GM12878 (cell line): ENCODE measurements at regions not wholly inside any gene's neighbourhood (a gene's known extent, or its start where the extent isn't known, plus 50 kb on each side); places are given as distances from the start of the nearest gene placed in this dataset.
A peak's percentile ranks its signal among the peaks of the same experiment; 100 is the strongest.

Experiments used
- ATAC-seq: fragments of 200-7000 bp; cut with Tn5 transposase; 3 replicates; pipeline ENCODE4 v1.9.1; 2020; ENCODE audit warnings: mild to moderate bottlenecking, moderate library complexity
- BruUV-seq: library from RNA; stranded (reverse); fragments of 400-500 nt; replicated peaks from 2 replicates; lab custom pipeline; 2021; lab: Mats Ljungman, UMichigan
- CTCF ChIA-PET: fragments of 300-600 bp; sonication (Branson Sonifier 250); formaldehyde crosslinking; extraction: SDS; loops from one replicate; lab custom pipeline; 2021; ENCODE audit warnings: inconsistent platforms; lab: Yijun Ruan, JAX
- POLR2A ChIA-PET: fragments of 350-600 bp; formaldehyde crosslinking; extraction: SDS; loops from one replicate; lab custom pipeline; 2021; ENCODE audit warnings: inconsistent platforms; lab: Charles Lee
- RAD21 ChIA-PET: fragments of 300-600 bp; sonication (Branson Sonifier 250); formaldehyde crosslinking; loops from one replicate; lab custom pipeline; 2023; ENCODE audit warnings: antibody characterized with exemption; ENCODE audit not compliant: unreplicated experiment; lab: Charles Lee
- SMC1A ChIA-PET: fragments of 300-600 bp; sonication (Branson Sonifier 250); formaldehyde crosslinking; loops from one replicate; lab custom pipeline; 2023; ENCODE audit not compliant: unreplicated experiment, uncharacterized antibody; lab: Charles Lee
- DNase-seq: peaks from one replicate; pipeline ENCODE4 v3.0.0-alpha.2; 2011; ENCODE audit warnings: low read depth, low spot score
- FAIRE-seq: peaks from 3 replicates; lab custom pipeline; 2011; peaks lifted over from hg19 to GRCh38; lab: Jason Lieb, UNC
- H2AFZ ChIP-seq: 2 replicates; pipeline ENCODE4 v1.6.0; 2011; ENCODE audit warnings: low read depth, low read length, control low read depth; ENCODE audit not compliant: control insufficient read depth
- H3K27ac ChIP-seq: 2 replicates; pipeline ENCODE4 v1.5.1; 2011; ENCODE audit warnings: control low read depth; ENCODE audit not compliant: control insufficient read depth, insufficient read depth
- H3K27me3 ChIP-seq, 2 experiments: replicated peaks in 1 of 2; 2 replicates each; pipeline versions ENCODE4 v1.6.0 to v1.6.1; 2011; ENCODE audit warnings: low read length in 1 of 2; ENCODE audit not compliant: control insufficient read depth in 2 of 2, insufficient read depth in 2 of 2
- H3K36me3 ChIP-seq, 2 experiments: 2 replicates each; pipeline ENCODE4 v1.5.1; 2011; ENCODE audit warnings: low read length in 1 of 2; ENCODE audit not compliant: control insufficient read depth in 2 of 2, insufficient read depth in 2 of 2
- H3K4me1 ChIP-seq: 2 replicates; pipeline ENCODE4 v1.6.1; 2011; ENCODE audit warnings: mild to moderate bottlenecking, low read length, moderate library complexity, mixed read lengths; ENCODE audit not compliant: control insufficient read depth, insufficient read depth
- H3K4me2 ChIP-seq: 2 replicates; pipeline ENCODE4 v1.6.0; 2011; ENCODE audit warnings: control low read depth; ENCODE audit not compliant: control insufficient read depth, insufficient read depth
- H3K4me3 ChIP-seq: fragments of 200-600 bp; sonication (generic); 2 replicates; pipeline ENCODE4 v1.5.1; 2016
- H3K79me2 ChIP-seq: 2 replicates; pipeline ENCODE4 v1.6.0; 2011; ENCODE audit warnings: low read length; ENCODE audit not compliant: control insufficient read depth, insufficient read depth
- H3K9ac ChIP-seq: 2 replicates; pipeline ENCODE4 v1.8.0; 2011; ENCODE audit warnings: low read length, control low read depth, mixed read lengths; ENCODE audit not compliant: control insufficient read depth, insufficient read depth
- H3K9me3 ChIP-seq: replicated peaks from 3 replicates; pipeline ENCODE4 v1.5.1; 2011; ENCODE audit warnings: mild to moderate bottlenecking, low read length; ENCODE audit not compliant: control insufficient read depth, insufficient read depth
- H4K20me1 ChIP-seq: 2 replicates; pipeline ENCODE4 v1.6.0; 2011; ENCODE audit not compliant: control insufficient read depth, insufficient read depth
- BHLHE40 ChIP-seq, 2 experiments: fragments of 450-650 bp in 1 of 2; IDR thresholded peaks; 2 replicates each; pipeline ENCODE4 v1.6.1; 2011 to 2017; ENCODE audit warnings: low read depth in 2 of 2, borderline replicate concordance in 1 of 2, improper control_type of control experiment in 1 of 2, low read length in 1 of 2, mild to moderate bottlenecking in 1 of 2
- CBFB ChIP-seq: IDR thresholded peaks from 2 replicates; pipeline ENCODE4 v1.6.1; 2016; ENCODE audit warnings: antibody characterized with exemption, low read depth
- E2F8 ChIP-seq: fragments of 450-650 bp; IDR thresholded peaks from 2 replicates; pipeline ENCODE4 v1.6.1; 2018; ENCODE audit warnings: mild to moderate bottlenecking, low read depth, moderate library complexity; ENCODE audit not compliant: partially characterized antibody
- ELK1 ChIP-seq: IDR thresholded peaks from 2 replicates; pipeline ENCODE4 v1.6.1; 2012; ENCODE audit warnings: low read depth, low read length, improper control_type of control experiment
- EP300 ChIP-seq, 2 experiments: fragments of 150-350 bp in 1 of 2; IDR thresholded peaks; 2 replicates each; pipeline ENCODE4 v1.6.1; 2011 to 2012; ENCODE audit warnings: low read depth in 2 of 2, low read length in 2 of 2, borderline replicate concordance in 1 of 2, improper control_type of control experiment in 1 of 2, inconsistent platforms in 1 of 2; ENCODE audit not compliant: control insufficient read depth in 1 of 2
- HDAC2 ChIP-seq: fragments of 200-600 bp; sonication (generic); IDR thresholded peaks from 2 replicates; pipeline ENCODE4 v1.6.1; 2017
- IRF4 ChIP-seq: IDR thresholded peaks from 2 replicates; pipeline ENCODE4 v1.6.1; 2011; ENCODE audit warnings: low read depth, low read length
- NR2F1 ChIP-seq: fragments of 450-650 bp; conservative IDR thresholded peaks from 2 replicates; pipeline ENCODE4 v1.6.1; 2017; ENCODE audit warnings: mild to moderate bottlenecking
- PAX8 ChIP-seq: fragments of 450-650 bp; IDR thresholded peaks from 2 replicates; pipeline ENCODE4 v1.6.1; 2017; ENCODE audit warnings: mild to moderate bottlenecking, moderate library complexity
- POU2F2 ChIP-seq: IDR thresholded peaks from 3 replicates; pipeline ENCODE4 v1.6.1; 2011; ENCODE audit warnings: low read depth, mild to moderate bottlenecking, low read length, borderline replicate concordance
- RBBP5 ChIP-seq: fragments of 200-600 bp; sonication (generic); conservative IDR thresholded peaks from 2 replicates; pipeline ENCODE4 v1.6.1; 2016
- RCOR1 ChIP-seq: conservative IDR thresholded peaks from 2 replicates; pipeline ENCODE4 v1.6.1; 2012; ENCODE audit warnings: low read depth, low read length, improper control_type of control experiment
- RUNX3 ChIP-seq: IDR thresholded peaks from 2 replicates; pipeline ENCODE4 v1.6.1; 2012; ENCODE audit warnings: low read length, inconsistent platforms
- SMC3 ChIP-seq: IDR thresholded peaks from 2 replicates; pipeline ENCODE4 v1.6.1; 2011; ENCODE audit warnings: low read length, improper control_type of control experiment, borderline replicate concordance
- SPI1 ChIP-seq: IDR thresholded peaks from 2 replicates; pipeline ENCODE4 v1.6.1; 2011; ENCODE audit warnings: low read depth, mild to moderate bottlenecking, low read length, moderate library complexity, borderline replicate concordance; ENCODE audit not compliant: insufficient read depth
- TCF3 ChIP-seq: IDR thresholded peaks from 2 replicates; pipeline ENCODE4 v1.6.1; 2012; ENCODE audit warnings: low read depth, mild to moderate bottlenecking, low read length, borderline replicate concordance; ENCODE audit not compliant: insufficient read depth
- WRNIP1 ChIP-seq: IDR thresholded peaks from 2 replicates; pipeline ENCODE4 v1.6.1; 2011; ENCODE audit warnings: low read depth, low read length, improper control_type of control experiment, borderline replicate concordance
- WGBS: methylation state at CpG from one replicate; pipeline ENCODE4 v1.1.6; 2016; ENCODE audit warnings: low lambda C conversion rate; ENCODE audit not compliant: insufficient replicate concordance, insufficient coverage; ENCODE audit errors: missing lambda C conversion rate; 5-methylcytosine and 5-hydroxymethylcytosine counted together
- in situ Hi-C: fragments of 300-500 bp; cut with MboI; formaldehyde crosslinking; loops from 9 replicates; pipeline ENCODE4 v1.14.3; 2018; ENCODE audit warnings: mixed read lengths
- intact Hi-C: fragments of 100-400 bp; cut with micrococcal nuclease; formaldehyde crosslinking; loops from one replicate; pipeline ENCODE4 v1.14.2; 2022; ENCODE audit not compliant: unreplicated experiment

DNA sequence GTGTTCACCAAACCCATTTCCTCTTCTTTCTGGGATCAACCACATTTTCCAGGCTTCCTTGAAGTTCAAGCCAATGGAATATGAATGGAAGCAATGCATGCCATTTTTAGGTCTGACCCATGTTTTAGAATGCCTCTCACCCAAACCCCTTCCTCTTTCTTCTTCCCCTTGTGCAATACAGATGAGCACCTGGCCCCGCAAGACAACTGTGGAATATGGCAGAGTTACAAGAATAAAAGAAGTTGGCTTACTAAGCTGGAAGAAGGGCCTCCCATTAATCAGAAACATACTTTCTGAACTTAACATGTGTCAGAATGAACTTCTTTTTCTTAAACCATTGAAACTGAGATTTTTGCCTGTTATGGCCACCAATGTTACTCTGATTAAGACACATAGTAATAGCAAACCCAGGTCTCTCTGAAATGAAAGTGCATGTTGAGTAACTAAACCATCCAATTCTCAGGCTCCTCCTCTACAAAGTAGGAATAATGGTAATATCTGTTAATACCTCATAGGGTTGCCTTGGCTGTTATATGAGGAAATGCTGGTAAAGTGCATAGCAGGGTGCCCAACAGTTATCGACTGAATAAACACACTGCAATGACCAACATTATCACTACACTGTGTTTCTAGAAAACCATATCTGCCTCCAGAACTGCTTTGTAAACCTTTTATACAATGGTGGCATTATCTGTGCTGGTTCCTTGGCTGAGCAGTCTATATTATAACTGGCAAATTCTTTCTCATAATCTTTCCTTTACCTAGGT lies 382.2 kb upstream of the NRP1 start (continued):
- TF ChIP-seq TCF3, result no peak
- TF ChIP-seq RBBP5, result no peak
- no peak for TF ChIP-seq WRNIP1

- CTCF ChIA-PET, result interaction anchor here (0.6 to 1.4 kb wide), 4 partner anchors 10 to 899 kb away, joined by 3 to 5 read pairs (median 4); no protein-coding TSS in a partner anchor
- H2AFZ ChIP-seq, result no peak overlapping the region
- no peaks in the 10 kb centered on the region for H3K27me3 ChIP-seq
- BruUV-seq, result no TSS peak
- SMC1A ChIA-PET, result interaction anchor here (0.7 to 4.1 kb wide), 7 partner anchors 10 to 406 kb away, joined by 3 to 17 read pairs (median 5); no protein-coding TSS in a partner anchor
- DNase-seq (no peak), ATAC-seq (peak; percentile 77), FAIRE-seq (no peak)
- no peaks in the 10 kb centered on the region for H4K20me1 ChIP-seq
- H3K79me2 ChIP-seq, result no peaks in the 10 kb centered on the region
- H3K9ac ChIP-seq, result no peak overlapping the region
- no peaks in the 10 kb centered on the region for H3K4me1 ChIP-seq
- WGBS, result 34% methylated on average over 15 of the region's 16 CpGs
- H3K9me3 ChIP-seq, result no peaks in the 10 kb centered on the region
- in situ Hi-C loops (no loop called here), intact Hi-C loops (no loop called here)
- POLR2A ChIA-PET, result interaction anchor here (0.7 to 1.5 kb wide), 2 partner anchors 10 to 606 kb away, joined by 3 to 4 read pairs; no protein-coding TSS in a partner anchor
- RAD21 ChIA-PET, result interaction anchor here (0.6 to 1.5 kb wide), 3 partner anchors 18 to 383 kb away, joined by 3 to 7 read pairs (median 4); no protein-coding TSS in a partner anchor
- H3K4me2 ChIP-seq, result no peak overlapping the region
- H3K4me3 ChIP-seq, result no peak overlapping the region
- no peak for TF ChIP-seq IRF4
- TF ChIP-seq HDAC2, result no peak
- no peak for TF ChIP-seq RCOR1
- no peak for TF ChIP-seq EP300 (IDR thresholded peaks at IDR 0.05; ENCODE audit: borderline replicate concordance in 1 of 2, control insufficient read depth in 1 of 2, low read depth in 2 of 2, low read length in 2 of 2)
- TF ChIP-seq BHLHE40 (IDR thresholded peaks at IDR 0.05; ENCODE audit: borderline replicate concordance in 1 of 2, low read depth in 2 of 2, low read length in 1 of 2), result peak in 1 of 2 experiments; percentile 27; a peak in 2 of 4 replicates
- no peak for TF ChIP-seq ELK1
- no peak for TF ChIP-seq NR2F1
- no peak for TF ChIP-seq SMC3
- TF ChIP-seq CBFB, result no peak
- peak; percentile 9; the same call in 1 of the 2 replicates for TF ChIP-seq SPI1
- TF ChIP-seq POU2F2, result no peak
- no peak for TF ChIP-seq PAX8
- no peak for TF ChIP-seq E2F8
- peak; percentile 20; the same call in 1 of the 2 replicates for TF ChIP-seq RUNX3
- TF ChIP-seq, all 136 proteins: peak for 3
- Histone ChIP-seq H3K27ac (no peak overlapping the region), H3K36me3 (no peaks in the 10 kb centered on the region)
Measured at GRCh38 chr10:33715303-33715975, 381.0 kb upstream of the NRP1 start.
